NCI-H1417 (cell line): ENCODE measurements at regions not wholly inside any gene's neighbourhood (a gene's known extent, or its start where the extent isn't known, plus 50 kb on each side); places are given as distances from the start of the nearest gene placed in this dataset.
"Not testable (repeated sequence)": the region's sequence is repeated elsewhere in the genome, so short reads cannot be mapped to it uniquely, and the experiment has no call there.

Experiments
- DNase-seq, 3 experiments: peaks; one replicate each; lab custom pipeline; 2025; lab: John Stamatoyannopoulos, UW

DNA sequence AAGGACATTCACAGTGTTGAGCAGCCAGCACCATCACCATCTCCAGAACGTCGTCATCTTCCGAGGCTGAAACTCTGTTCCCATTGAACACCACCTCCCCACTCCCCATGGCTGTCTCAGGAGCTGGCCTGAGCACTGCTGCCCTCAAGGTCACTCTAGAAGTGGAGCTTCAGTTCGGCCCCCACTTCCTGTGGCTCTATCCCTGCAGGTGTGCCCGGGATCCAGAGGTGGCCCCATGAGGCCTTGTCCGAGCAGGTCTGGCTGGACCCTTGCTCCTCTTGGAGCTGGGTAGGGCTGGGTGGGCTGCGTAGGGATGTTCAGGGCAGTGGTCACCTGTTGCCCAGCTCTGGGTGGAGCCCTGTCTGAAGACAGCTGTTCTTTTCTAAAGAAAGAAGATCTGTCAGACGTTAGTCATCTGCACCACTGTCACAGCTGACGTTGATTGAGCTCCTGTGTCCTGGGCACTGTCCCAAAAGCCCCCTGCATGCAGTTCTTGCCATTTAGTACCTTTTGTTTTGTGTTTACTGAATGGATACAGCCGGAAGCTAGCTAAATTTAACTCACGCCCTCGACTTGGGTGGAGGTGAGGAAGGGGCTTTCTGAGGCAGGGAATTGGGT, 75.5 kb upstream of the CLDN5 start:
- peak in 1 of 3 experiments; percentile 6 for DNase-seq

DNA sequence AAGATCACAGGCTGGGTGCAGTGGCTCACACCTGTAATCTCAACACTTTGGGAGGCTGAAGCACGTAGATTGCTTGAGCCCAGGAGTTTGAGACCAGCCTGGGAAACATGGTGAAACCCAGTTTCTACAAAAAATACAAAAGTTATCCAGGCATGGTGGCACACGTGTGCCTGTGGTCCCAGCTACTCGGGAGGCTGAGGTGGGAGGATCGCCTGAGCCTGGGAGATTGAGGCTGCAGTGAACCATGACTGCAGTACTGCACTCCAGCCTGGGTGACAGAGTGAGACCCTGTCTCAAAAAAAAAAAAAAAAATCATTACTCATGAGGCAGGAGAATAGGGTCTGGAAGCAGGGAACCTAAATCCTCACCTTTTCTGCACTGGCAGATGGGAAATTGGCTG, 79.1 kb upstream of the CLDN5 start:
- DNase-seq, result not testable (repeated sequence)

DNA sequence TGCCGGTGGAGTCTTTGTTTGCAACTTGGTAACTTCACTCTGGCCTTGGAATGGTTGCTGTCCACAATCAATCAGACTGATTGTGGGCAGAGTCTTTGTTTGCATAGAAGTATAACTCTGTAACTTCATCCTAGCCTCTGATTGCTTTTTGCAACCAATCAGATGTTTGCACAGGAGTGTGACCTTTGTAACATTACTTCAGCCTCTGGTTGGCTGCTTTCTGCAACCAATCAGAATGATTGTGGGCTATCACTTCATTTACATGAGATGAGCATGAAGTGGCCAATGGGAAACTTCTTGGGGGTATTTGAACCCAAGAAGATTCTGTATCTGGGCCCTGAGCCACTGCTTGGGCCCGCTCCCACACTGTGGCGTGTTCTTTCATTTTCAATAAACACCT, 79.6 kb upstream of the CLDN5 start:
- no peak for DNase-seq

DNA sequence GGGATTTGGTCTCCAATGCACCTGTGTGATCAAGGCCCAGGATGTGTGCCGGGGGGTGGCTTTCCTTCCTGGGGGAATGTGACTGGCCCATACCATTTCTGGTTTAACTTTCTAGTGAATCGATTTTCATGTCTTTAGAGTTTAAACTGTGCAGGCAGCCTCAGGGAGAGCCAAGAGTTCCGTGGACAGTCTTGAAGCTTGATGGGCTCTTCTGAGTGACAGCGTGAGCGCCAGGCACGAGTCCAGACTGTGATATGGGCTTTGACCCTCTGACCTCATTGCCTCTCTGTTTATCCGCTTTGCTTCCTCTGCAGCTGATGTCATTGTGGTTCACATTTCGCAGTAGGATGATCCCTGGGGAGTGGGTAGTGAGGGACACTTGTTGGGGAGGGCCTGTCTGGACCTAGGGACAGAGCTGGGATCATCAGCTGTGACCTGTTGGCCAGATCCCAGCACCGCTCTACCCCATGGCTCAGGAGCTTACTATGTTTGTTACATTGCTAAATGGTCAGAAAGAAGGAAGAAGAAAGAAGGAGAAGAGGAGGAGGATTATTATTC, 80.6 kb upstream of the CLDN5 start:
- no peak for DNase-seq

DNA sequence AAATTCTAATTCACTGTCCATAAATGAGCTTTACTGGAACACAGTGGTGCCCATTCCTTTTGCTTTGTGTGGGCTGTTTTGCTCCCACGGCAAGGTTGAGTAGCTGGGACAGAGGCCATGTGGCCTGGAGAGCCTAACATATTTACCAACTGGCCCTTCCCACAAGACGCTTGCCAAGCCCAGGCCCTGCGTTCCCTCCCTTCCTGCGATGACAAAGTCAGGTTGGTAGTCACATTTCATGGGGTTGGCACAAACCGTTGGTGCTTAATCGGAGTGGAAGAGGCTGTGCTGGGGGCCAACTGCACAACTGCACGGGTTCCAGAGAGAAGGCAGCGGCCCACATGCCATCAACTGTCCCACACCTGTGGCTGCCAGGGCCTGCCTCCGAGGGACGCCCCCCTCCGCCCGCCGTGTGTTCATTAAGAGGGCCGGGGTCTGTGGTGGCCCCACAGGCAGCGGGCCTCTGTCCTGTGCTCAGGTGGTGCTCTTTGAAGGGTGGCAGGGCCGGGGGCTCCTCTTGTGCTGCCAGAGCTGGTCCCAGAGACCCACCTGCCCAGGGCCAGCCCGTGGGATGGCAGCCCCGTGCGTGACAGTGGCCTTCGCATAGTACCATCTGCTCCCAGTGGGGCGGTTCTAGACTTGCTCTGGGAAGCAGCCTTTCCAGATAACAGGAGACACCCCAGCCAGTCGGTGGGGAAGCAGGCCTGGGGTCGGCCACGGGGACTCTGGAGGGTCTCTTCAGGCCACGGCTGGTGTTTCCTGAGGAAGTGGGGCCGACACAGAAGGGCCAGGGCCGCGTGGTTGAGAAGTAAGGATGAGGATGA, 81.5 kb upstream of the CLDN5 start:
- DNase-seq, result no peak

DNA sequence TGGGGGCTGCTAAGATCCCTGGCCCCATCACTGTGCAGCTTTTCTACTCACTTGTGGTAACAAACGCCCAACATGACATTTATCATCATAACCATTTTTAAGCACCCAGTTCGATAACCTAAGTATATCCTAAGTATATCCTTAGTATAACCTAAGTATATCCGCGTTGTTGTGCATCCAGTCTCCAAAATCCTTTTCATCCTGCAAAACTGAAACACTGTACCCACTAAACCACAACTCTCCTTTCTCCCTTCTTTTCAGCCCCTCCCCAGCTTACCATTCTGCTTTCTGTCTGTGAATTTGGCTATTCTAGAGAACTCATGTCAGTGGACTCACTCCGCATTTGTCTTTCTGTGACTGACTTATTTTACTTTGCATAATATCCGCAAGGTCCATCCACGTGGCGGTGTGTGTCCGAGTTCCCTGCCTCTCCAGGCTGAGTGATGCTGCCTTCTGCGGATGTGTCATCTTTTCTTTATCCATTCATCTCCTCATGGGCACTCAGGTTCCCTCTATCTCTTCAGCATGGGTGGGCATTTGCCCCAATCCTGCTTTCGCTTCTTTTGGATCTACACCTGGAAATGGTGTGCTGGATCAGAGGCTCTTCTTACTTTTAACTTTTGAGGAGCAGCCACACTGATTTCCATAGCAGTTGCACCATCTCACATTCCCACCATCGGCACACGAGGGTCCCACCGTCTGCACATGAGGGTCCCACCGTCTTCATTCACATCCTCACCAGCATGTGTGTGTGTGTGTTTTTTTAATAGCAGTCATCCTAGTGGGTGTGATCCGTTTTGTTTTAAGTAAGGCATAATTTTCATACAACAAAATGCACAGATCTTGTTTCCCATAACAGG, 82.4 kb upstream of the CLDN5 start:
- no peak for DNase-seq

DNA sequence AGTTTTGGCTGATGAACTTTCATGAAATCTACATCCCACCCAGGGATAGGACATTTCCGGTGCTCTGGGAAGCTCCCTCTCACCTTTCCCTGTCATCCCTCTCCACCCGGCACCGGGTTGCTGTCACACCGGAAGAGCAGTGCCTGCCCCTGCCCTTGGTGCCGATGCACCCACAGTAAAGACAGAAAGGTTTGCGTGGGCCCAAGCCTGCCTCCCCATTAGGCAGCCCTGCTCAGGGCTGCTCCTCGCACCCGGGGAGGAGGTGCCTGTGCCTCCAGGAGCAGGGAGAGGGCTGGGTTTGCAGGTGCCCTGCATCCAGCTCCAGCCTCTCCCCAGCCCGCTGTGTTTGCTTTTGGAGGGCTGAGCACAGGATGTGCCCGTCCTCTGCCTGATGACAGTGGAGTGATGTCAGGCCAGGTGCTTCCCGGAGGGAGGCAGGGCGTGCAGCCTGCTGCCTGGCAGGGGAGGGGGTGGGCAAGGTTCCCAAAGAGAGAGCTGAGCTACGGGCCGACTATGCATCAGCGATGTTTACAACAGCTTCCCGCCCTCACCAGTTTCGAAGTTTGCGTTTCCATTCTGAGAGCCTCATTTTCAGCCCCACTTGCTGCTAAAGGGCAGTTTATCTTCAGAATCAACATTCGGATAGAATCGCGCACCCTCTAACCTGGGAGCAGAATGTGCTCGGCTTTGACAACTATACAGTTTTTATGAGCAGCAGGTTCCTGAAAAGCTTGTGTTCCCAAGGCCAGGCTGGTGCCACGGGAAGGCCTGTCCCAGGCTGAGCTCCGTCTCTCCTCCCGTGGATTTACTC, 83.2 kb upstream of the CLDN5 start:
- DNase-seq, result peak; percentile 65 to 87 (median 75)

DNA sequence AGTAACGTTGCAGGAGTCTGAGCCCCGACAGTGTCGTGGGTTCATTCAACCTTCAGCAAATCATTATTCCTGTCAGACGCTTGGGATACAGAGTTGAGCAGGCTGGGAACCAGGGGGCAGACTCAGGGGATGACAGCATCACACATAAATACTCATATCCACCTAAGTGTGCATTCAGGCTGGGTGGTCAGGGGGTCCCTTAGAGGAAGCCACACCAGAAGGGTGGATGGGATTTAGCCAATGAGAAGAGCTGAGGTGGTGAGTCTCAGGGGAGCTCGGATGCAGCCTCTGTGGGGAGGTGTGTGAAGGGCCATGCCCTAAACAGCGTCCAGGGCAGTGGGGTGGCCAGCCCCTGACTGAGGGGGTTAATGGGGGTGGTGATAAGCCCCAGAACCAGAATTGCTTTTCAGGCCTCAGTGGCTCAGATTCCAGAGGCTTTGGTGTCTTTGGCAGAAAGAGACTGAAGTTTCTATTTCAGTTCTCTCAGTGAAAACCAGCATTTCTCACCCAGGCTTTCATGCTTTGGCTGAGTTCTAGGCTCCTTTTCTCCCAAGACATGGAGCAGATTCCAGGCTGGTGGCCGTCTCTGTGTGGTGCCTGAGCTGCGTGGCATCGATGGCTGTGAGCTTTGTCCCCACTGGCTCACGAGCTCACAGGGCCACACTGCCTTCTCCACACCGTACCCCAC, 83.9 kb upstream of the CLDN5 start:
- DNase-seq, result no peak

DNA sequence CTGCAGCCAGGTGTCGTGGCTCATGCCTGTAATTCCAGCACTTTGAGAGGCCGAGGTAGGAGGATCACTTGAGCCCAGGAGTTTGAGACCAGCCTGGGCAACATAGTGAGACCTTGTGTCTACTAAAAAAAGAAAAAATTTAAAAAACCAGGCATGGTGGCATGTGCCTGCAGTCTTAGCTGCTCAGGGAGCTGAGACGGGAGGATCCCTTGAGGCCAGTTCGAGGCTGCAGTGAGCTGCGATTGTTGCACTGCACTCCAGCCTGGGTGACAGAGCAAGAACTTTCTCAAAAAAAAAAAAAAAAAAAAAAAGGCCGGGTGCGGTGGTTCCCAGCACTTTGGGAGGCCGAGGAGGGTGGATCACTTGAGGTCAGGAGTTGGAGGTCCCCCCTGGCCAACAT, 85.5 kb upstream of the CLDN5 start:
- DNase-seq, result not testable (repeated sequence)

DNA sequence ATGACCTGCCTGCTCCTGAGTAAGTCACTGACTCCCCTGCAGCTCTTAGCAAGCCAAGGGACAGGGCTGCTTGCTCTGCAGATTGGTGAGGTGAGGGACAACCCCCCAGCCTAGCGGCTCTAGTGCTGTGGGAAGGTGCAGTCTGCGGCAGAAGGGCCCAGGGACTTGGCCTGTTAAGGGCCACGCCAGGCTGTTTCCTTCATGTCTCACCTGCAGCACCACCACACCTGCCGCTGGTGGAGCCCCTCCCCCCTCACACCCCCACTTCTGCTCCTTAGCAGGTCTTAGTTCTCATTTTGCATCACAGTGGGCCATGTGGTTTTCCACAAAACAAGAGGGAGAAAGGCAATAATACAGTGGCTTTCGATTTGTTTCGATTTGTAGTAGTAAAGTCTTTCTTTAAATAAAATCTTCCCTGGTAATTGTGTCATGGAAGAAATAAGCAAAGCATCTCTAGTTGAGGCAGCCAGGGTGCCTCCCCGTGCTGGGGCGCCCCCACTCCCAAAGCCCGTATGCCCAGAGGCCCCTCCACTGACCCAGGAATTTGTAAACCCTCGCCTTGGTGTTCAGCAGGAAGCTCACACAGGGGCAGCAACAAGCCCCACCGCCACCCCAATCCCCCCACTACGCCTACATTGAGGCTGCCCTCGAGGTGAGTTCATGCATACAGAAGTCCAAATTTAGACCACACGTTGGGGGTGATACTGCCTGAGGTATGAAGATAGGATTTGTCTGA, 86.5 kb upstream of the CLDN5 start:
- peak; percentile 18 to 53 (median 26) for DNase-seq

DNA sequence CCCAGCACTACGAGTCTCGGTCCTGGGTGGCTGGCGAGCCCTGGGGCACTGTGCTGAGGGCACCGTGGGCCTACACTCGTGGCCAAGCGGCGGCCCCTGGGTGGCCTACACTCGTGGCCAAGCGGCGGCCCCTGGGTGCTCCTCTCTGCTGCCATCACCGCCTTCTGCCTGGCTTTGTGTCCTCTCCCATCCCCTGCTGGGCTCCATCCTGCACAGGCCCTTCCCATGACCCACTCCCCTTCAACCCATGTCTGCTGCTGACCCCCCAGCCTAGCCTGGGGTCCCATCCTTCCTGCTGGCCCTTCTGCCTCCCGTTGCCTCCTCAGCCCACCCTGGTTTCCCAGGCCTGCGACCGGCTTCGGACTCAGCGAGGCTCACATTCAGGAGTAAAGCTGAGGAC, 87.4 kb upstream of the CLDN5 start:
- DNase-seq, result no peak

DNA sequence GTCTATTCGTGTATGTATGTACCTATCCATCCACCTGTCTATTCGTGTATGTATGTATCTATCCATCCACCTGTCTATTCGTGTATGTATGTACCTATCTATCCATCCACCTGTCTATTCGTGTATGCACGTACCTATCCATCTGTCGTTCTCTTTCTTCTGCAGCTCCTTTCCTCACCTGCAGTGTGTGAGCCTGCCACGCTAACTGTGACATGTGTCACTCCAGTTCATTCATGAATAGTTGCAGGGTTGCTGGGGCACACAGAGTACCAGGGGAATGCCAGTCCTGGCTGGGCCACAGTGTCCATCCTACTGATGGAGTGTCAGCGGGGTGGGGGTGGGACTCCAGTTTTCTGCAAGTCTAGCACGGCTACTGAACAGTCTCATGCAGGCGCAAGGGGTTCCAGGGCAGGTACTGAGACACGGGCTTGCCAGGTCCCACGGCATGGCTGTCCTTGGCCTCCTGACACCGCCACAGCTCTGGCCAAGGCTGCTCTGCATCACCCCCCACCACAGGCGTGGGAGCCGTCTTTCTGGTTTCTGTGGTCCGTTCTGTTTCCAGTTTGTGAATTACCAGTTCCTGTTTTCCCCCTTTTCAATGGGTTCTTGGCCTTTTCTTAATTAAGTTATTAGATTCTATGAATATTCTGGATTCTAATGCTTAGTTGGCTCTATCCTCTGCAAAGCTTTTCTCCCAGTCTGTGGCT, 88.8 kb upstream of the CLDN5 start:
- DNase-seq, result no peak

DNA sequence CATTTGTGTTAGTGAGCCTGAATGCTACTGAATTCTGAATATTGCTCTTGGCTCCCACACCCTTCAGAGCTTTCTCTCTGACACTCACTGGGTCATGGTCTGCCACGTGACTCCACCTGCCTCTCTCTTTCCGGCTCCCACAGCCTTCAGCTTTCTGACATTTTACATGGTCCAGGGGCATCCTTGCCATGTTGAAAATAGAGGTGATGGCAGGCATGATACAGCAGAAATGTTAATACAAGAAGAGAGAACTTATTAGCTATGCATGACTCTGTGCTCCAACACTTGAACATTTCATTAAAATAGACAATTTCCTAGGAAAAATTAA, 90.3 kb upstream of the CLDN5 start:
- DNase-seq, result no peak

DNA sequence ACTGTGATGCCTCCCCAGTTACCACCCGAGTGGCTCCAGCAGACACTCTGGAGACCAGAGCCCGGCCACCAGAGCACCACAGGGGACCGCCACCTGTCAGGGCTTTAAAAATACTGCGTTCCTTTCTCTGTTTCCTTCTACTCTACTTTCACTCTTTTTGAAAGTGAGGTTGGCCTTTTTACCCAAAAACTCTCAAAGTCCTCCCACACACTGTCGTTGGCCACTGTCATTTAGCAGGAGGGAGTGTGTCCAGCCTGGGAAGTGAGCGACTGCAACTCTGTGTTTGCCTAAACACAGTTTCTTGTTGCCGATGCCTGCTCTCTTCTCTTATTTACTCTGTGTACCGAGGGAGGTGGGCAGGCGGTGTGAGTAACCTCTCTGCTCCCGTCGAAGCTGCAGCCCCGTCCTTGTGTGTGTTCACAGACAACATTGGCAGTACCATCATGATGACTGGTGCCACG, 90.8 kb upstream of the CLDN5 start:
- no peak for DNase-seq

DNA sequence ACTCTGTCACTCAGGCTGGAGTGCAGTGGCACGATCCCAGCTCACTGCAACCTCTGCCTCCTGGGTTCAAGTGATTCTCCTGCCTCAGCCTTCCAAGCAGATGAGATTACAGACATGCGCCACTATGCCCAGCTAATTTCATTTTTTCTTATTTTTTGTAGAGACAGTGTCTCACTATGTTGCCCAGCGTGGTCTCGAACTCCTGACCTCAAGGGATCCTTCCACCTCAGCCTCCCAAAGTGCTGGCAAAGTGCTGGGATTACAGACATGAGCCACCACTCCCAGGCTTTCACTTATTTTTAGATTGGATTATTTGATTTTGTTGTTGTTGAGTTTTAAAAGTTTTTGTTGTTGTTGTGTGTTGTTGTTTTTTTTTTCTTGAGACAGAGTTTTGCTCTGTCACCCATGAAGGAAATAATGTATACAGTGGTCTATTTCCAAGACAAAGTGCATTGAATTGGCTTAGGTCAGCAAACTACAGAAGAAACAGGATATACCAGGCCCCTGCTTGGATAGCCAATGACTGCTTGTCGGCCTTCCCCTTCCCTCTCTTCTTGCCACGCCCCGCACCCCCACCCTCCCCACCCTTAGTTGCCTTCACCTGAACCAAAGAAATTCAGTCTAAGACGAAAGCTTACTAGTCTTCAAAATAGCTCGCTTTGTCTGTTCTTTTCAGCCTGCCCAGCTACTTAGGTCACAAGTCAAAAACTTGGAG, 91.8 kb upstream of the CLDN5 start:
- no peak for DNase-seq

DNA sequence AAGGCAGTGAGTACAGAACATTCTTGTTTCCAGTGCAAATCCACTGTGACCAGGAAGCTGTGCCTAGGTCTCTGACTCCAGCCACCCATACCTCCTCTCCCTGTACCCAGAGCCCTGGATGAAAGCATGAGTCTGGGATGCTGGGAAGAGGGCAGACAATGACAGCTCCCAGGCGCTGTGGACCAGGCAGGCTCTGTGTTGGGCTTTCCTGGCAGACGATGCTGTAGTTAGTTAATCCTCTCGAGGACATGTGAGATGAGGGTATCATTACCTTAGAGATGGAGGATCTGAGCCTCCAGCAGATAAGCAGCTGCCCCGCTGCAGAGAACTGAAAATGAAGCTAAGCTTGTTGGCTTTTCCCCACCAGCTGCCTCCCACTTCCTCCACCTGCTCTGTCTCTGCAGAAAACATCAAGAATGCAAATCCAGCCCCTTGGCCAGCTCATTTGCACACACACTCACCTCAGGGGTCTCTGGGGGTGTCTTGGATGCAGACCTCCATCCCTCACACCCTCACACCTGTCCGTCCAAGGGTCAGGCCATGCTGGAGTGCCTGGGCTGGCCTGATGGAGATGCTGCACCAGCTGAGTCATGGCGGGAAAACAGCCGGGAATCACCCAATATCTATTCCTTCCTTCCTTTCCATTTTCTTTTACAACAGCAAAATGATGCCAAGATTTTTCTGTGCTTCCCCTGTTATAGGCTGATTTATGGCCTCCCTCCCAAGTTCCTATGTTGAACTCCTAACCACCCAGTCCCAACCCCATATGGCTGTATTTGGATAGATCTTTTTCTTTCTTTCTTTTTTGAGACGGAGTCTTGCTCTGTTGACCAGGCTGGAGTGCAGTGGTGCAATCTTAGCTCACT, 94.9 kb upstream of the SEPTIN5 start:
- DNase-seq, result peak in 1 of 3 experiments; percentile 3

DNA sequence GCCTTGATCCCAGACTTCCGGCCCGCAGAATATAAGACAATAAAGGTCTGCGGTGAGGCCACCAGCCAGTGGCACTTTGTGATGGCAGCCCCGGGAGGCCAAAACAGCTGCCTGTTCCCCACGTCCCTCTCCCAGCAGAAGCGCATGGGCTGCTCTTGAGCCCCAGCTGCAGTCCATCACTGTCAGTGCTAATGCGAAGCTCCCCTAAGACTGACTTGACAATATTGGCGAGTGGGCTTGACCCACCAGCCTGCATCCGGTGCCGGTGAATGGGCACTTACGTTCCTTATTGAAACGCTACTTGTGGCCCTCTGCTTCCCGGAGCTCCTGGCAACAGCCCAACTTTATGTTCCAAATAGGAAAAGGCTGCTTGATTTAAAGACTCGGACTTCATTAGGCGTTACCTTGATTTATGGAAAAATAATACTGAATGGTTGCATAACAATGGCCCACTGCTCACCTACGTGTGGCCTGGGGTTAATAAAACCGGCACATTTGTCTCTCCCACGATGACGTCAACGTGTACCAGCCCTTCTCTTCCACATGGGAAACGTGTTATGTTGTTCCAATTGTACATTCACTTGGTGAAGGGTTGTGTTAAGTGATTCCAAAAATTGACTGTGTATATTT, 93.4 kb upstream of the SEPTIN5 start:
- DNase-seq, result peak in 2 of 3 experiments; percentile 5 to 32
